ENCODE measurements at regions not wholly inside any gene's neighbourhood (a gene's known extent, or its start where the extent isn't known, plus 50 kb on each side); places are given as distances from the start of the nearest gene placed in this dataset.

DNA sequence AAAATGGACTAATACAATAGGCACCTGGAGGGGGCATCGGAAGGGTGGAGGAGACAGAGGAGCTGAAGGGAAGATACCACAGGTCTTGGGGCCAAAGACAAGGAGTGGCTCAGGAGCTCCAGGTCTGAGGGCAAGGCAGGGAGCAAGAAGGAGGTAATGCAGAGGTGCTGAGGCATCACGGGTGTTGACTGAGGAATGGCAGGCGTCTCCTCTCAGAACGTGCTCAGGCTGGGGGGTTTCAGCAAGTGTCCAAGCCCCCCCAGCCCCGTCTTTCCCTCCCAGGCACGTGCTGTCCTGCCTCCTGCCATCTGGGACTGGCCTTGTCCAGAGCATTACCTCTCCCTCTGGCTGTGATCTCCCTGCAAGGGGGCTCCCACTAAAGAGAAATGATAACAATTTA, 265.4 kb downstream of the DCDC2C start:
- Mint-ChIP-seq H3K36me3 (ENCODE audit: low read depth) (no peaks in the 10 kb centered on the region), H3K4me1 (no peaks in the 10 kb centered on the region), H3K27me3 (no peaks in the 10 kb centered on the region), H3K27ac (no peak overlapping the region), H3K4me3 (no peak overlapping the region), H3K9me3 (no peaks in the 10 kb centered on the region)
- no peak for DNase-seq
- ChIA-PET POLR2A (no interaction called here), CTCF (no interaction called here)

DNA sequence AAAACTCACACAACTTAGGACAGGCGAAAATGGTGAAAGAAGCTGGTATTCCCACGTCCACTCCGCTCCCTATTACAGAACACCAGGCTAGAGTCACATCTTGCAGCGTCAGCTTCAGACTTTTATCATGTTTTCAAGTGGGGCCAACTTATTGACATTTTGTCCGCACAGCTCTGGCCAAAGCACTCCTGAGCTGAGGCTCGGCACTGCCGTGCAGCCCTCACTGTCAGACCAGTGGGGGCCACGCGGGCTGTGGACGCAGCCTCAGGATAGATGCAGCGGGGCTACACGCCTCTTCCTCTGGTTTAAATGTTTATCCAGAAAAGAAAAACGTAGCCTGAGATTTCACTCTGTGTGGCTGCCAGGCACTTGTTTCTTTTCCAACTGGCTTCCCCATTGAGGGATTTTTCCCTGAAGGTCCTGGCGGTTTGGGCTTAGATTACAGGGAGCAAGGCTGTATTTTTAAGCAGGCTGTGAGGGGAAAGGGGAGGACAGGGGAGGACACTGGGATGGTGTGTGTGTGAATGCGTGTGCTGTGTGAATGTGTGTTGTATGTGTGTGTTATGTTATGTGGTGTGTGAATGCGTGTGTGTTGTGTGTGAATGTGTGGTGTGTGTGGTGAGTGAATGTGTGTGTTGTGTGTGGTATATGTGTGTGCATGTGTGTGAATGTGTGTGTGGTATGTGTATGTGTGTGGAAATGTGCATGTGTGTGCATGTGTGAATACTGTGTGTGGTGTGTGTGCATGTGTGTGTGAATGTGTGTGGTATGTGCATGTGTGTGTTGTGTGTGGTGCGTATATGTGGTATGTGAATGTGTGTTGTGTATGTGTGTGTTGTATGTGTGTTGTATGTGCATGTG, 267.6 kb downstream of the DCDC2C start:
- no peaks in the 10 kb centered on the region for H3K4me1 Mint-ChIP-seq
- DNase-seq, result no peak
- ChIA-PET CTCF (no interaction called here), POLR2A (no interaction called here)
- H3K27ac Mint-ChIP-seq, result no peak overlapping the region
- no peaks in the 10 kb centered on the region for H3K27me3 Mint-ChIP-seq
- H3K4me3 Mint-ChIP-seq, result no peak overlapping the region
- H3K36me3 Mint-ChIP-seq (ENCODE audit: low read depth), result no peaks in the 10 kb centered on the region
- peaks cover 5% of the 10 kb centered on the region for H3K9me3 Mint-ChIP-seq

DNA sequence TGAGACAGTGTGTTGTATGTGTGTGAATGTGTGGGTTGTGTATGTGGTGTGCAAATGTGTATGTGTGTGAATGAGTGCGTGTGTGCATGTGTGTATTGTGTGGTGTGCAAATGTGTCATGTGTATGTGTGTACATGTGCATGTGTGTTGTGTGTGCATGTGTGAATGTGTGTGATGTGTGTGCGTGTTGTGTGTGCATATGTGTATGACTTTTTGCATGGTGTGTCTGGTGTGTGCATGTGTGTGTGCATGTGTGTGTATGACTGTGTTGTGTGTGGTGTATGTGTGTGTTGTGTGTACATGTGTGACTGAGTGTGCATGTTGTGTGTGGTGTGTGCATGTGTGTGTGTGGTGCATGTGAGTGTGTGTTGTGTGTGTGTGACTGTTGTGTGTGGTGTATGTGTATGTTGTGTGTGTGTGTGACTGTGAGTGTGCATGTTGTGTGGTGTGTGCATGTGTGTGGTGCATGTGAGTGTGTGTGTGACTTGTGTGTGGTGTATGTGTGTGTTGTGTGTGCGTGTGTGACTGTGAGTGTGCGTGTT, 268.3 kb downstream of the DCDC2C start:
- Mint-ChIP-seq H3K4me1 (no peaks in the 10 kb centered on the region), H3K4me3 (no peak overlapping the region), H3K27ac (no peak overlapping the region), H3K36me3 (ENCODE audit: low read depth) (no peaks in the 10 kb centered on the region), H3K9me3 (peaks cover 5% of the 10 kb centered on the region), H3K27me3 (no peaks in the 10 kb centered on the region)
- DNase-seq, result no peak
- POLR2A ChIA-PET, result no interaction called here
- CTCF ChIA-PET, result no interaction called here

DNA sequence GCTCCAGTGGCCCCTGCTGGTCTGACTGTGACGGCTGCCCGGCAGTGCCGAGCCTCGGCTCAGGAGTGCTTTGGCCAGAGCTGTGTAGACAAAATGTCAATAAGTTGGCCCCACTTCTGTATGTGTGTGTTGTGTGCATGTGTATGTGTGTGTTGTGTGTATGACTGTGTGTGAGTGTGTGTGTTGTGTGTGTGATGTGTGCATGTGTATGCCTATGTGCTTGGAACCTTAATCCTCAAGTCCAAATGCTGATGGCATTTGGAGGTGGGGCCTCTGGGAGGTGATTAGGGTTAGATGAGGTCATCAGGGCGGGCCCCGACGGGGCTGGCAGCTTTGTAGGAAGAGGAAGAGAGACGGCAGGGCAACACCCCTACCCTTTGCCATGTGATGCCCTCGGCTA, 269.0 kb downstream of the DCDC2C start:
- Mint-ChIP-seq H3K27ac (no peak overlapping the region), H3K36me3 (ENCODE audit: low read depth) (no peaks in the 10 kb centered on the region), H3K4me3 (no peak overlapping the region), H3K27me3 (no peaks in the 10 kb centered on the region), H3K4me1 (no peaks in the 10 kb centered on the region), H3K9me3 (peaks cover 5% of the 10 kb centered on the region)
- DNase-seq, result no peak
- ChIA-PET POLR2A (no interaction called here), CTCF (interaction anchor here (0.6 kb wide), 1 partner anchor 27 kb away, joined by 3 read pairs; no protein-coding TSS in a partner anchor)

DNA sequence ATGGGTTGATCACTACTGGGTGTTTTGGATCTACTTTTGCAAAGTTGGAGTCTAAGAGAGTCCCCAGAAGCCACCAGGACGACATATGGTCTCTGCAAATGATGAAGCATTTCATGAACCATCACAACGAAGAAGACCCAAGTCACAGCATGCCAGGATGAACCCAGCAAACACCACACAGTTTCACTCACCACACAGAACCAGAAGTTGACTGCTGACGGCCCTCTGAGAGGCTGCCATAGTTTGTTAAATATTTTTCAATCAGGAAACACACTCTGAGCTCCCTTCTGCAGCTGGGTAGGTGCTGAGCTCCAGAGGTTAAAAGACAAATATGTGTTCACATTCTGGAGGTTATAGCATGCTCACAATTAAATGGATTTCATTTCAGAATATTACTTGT, 271.4 kb downstream of the DCDC2C start:
- DNase-seq, result no peak
- Mint-ChIP-seq H3K36me3 (ENCODE audit: low read depth) (no peaks in the 10 kb centered on the region), H3K27ac (no peak overlapping the region), H3K27me3 (no peaks in the 10 kb centered on the region), H3K9me3 (peaks cover 5% of the 10 kb centered on the region), H3K4me1 (no peaks in the 10 kb centered on the region), H3K4me3 (no peak overlapping the region)
- POLR2A ChIA-PET, result no interaction called here
- CTCF ChIA-PET, result no interaction called here

DNA sequence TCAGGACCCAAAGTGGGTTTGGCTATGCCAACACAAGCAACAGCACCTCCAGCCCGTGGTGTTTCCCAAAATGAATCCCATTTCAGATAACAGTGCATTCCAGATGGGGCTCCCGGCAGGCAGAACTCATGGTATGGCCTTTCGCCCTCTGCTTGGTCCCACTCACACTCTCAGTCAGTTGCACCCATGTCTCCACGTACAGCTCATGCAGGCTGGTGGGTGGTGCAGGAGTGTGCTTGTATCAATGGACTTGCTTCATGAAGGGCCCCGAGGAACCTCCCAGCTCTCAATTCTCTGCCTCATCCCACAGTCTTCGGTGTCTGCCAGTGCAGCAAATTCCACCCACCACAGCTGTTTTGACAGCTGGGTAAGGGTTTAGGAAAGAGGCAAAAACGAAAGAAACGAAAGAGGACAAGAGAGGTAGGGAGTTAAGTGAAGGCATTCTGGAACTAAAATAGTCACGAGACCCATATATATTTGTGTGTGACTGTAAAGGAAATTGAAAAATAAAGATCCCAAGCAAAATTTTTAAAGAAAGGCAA, 278.1 kb downstream of the DCDC2C start:
- Mint-ChIP-seq H3K4me3 (no peak overlapping the region), H3K27ac (no peak overlapping the region), H3K27me3 (no peaks in the 10 kb centered on the region), H3K36me3 (ENCODE audit: low read depth) (no peaks in the 10 kb centered on the region), H3K9me3 (no peaks in the 10 kb centered on the region), H3K4me1 (no peaks in the 10 kb centered on the region)
- POLR2A ChIA-PET, result no interaction called here
- DNase-seq, result no peak
- CTCF ChIA-PET, result no interaction called here

DNA sequence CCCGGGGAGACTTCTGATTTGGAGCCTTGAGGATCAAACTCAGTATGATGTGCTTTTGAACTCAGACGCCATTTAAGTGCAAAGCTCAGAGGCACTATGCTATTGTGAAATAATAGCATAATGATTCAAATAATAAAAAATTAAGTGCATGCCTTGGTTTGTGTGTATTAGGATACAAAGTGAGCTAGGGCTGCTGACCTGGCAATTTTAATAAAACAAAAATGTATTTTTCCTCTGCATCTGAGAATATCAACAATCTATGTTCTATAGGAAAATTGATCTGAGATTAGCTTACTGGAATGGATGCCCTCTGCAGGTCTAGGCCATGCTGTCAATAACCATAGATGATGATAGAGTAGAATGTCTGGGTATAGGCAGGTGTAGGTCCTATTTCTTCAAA, 278.8 kb downstream of the DCDC2C start:
- POLR2A ChIA-PET, result no interaction called here

DNA sequence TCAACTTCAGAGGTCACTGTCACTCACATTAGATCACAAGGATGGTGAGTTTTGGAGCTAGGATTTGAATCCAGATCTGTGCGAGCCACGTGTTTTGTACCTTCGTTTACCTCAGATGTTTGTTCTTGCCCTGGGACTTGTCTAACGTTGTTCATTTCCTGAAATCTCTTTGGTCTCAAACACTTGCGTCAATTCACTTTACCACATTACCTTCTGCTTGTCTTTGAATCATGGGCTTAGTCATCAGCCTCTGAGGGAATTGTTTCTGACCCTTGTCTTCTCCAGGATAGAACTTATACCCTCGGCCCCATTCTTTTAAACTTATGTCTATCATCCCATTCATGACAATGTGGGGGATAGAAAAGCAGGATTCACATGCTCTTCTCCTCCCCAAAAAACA, 282.7 kb downstream of the DCDC2C start:
- POLR2A ChIA-PET, result no interaction called here

More for the DNA sequence above, 278.8 kb downstream of the DCDC2C start:
- CTCF ChIA-PET, result no interaction called here
- H3K4me3 Mint-ChIP-seq, result no peak overlapping the region
- no peak overlapping the region for H3K27ac Mint-ChIP-seq
- H3K4me1 Mint-ChIP-seq, result no peaks in the 10 kb centered on the region
- H3K36me3 Mint-ChIP-seq (ENCODE audit: low read depth), result no peaks in the 10 kb centered on the region
- H3K27me3 Mint-ChIP-seq, result no peaks in the 10 kb centered on the region
- DNase-seq, result no peak
- H3K9me3 Mint-ChIP-seq, result no peaks in the 10 kb centered on the region

DNA sequence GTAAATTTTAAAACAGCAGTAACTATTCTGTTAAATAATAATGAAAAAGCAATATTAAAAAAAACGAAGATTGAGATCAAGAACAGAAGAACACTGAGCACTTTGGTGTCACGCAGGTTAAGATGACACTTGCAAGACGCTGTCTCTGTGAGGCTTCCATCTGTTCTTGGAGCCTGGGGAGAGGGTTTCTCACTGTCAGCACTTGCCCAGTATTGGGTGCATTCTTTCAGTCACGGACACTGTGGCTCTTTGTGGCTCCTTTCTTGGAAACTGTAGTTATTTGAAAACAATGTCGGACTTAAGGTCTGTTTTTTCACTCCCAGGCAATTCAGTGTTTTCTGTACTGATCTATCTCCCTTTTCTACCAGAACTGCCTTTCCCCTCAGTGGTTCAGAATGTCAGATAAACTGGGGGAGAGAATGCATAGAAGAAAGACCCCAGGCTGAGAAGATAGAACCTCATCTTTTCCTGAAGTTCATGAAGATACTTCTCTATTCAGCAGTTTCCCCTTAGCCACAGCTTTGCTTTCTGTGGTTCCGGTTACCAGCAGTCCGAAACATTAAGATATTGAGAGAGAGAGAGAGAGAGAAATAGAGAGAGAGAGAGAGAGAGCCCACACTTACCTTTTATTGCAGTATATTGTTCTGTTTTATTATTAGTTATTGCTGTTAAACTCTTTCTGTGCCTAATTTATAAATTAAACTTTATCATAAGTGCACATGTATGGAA, 283.3 kb downstream of the DCDC2C start:
- Mint-ChIP-seq H3K27me3 (no peaks in the 10 kb centered on the region), H3K4me3 (no peak overlapping the region), H3K4me1 (no peaks in the 10 kb centered on the region), H3K27ac (no peak overlapping the region), H3K9me3 (peaks cover 7% of the 10 kb centered on the region), H3K36me3 (ENCODE audit: low read depth) (no peaks in the 10 kb centered on the region)
- ChIA-PET CTCF (interaction anchor here (0.5 kb wide), 1 partner anchor 27 kb away, joined by 3 read pairs; no protein-coding TSS in a partner anchor), POLR2A (no interaction called here)
- DNase-seq, result no peak

More for the DNA sequence above, 282.7 kb downstream of the DCDC2C start:
- H3K4me1 Mint-ChIP-seq, result no peaks in the 10 kb centered on the region
- H3K4me3 Mint-ChIP-seq, result no peak overlapping the region
- peaks cover 3% of the 10 kb centered on the region for H3K9me3 Mint-ChIP-seq
- no peaks in the 10 kb centered on the region for H3K36me3 Mint-ChIP-seq (ENCODE audit: low read depth)
- no peaks in the 10 kb centered on the region for H3K27me3 Mint-ChIP-seq
- H3K27ac Mint-ChIP-seq, result no peak overlapping the region
- CTCF ChIA-PET, result no interaction called here
- DNase-seq, result no peak

DNA sequence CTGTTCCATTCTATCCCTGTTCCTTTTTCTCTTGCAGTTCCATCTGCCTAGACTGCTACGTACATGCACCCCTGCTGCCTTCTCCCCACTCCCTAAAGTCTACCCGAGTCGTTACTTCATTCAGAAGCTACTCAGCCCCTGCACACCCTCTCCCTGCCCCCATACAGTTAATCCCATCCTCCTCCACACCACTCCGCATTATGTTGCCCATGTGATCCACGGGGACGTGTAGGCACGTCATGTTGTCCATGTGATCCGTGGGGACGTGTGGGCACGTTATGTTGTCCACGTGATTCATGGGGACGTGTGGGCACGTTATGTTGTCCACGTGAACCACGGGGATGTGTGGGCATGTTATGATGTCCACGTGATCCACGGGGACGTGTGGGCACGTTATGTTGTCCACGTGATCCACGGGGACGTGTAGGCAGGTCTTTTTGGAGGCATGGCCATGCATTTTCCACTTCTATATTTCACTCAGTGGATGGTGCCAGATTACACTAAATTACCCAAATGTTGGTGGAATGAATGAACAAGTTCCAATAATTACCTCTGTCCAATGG, 299.5 kb downstream of the DCDC2C start:
- H3K27me3 Mint-ChIP-seq, result no peaks in the 10 kb centered on the region

DNA sequence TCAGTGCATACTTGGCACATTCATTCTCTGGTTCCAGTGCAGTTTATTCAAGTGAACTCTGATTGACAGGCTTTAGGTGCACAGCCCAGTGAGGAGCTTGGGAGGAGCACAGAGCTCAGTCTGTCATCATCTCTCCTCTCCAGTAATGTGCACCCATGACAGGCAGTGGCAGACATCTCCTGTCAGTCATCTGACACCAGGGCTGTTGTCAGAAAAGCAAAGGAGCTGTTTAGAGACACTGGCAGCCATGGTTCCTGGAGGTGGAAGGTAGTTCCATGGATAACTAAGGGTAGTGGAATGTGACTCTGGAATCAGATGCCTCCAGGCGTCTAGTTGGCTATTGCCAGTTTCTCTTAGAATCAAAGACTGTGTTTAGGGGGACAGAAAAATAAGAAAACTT, 308.8 kb downstream of the DCDC2C start:
- no peaks in the 10 kb centered on the region for H3K27me3 Mint-ChIP-seq
- CTCF ChIA-PET, result no interaction called here
- H3K27ac Mint-ChIP-seq, result no peak overlapping the region
- POLR2A ChIA-PET, result no interaction called here
- H3K4me3 Mint-ChIP-seq, result no peak overlapping the region
- no peak for DNase-seq
- H3K4me1 Mint-ChIP-seq, result no peaks in the 10 kb centered on the region
- no peaks in the 10 kb centered on the region for H3K36me3 Mint-ChIP-seq (ENCODE audit: low read depth)
- H3K9me3 Mint-ChIP-seq, result peaks cover 11% of the 10 kb centered on the region

More for the DNA sequence above, 299.5 kb downstream of the DCDC2C start:
- Mint-ChIP-seq H3K4me3 (no peak overlapping the region), H3K27ac (no peak overlapping the region), H3K36me3 (ENCODE audit: low read depth) (no peaks in the 10 kb centered on the region), H3K9me3 (peaks cover 3% of the 10 kb centered on the region), H3K4me1 (no peaks in the 10 kb centered on the region)
- no peak for DNase-seq
- POLR2A ChIA-PET, result no interaction called here
- CTCF ChIA-PET, result interaction anchor here (0.5 kb wide), 1 partner anchor 91 kb away, joined by 3 read pairs; no protein-coding TSS in a partner anchor

DNA sequence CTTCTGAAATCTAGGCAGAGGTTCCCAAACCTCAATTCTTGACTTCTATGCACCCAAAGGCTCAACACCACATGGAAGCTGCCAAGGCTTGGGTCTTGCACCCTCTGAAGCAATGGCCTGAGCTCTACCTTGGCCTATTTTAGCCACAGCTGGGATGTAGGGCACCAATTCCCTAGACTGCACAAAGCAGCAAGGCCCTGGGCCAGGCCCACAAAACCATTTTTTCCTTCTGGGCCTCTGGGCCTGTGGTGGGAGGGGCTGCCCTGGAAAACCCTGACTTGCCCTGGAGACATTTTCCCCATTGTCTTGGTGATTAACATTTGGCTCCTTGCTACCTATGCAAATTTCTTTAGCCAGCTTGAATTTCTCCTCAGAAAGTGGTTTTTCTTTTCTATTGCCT, 315.2 kb downstream of the DCDC2C start:
- CTCF ChIA-PET, result no interaction called here
- no peak for DNase-seq
- no peaks in the 10 kb centered on the region for H3K36me3 Mint-ChIP-seq (ENCODE audit: low read depth)
- POLR2A ChIA-PET, result no interaction called here
- no peaks in the 10 kb centered on the region for H3K27me3 Mint-ChIP-seq
- no peaks in the 10 kb centered on the region for H3K4me1 Mint-ChIP-seq
- peaks cover 7% of the 10 kb centered on the region for H3K9me3 Mint-ChIP-seq
- H3K4me3 Mint-ChIP-seq, result no peak overlapping the region
- no peak overlapping the region for H3K27ac Mint-ChIP-seq

DNA sequence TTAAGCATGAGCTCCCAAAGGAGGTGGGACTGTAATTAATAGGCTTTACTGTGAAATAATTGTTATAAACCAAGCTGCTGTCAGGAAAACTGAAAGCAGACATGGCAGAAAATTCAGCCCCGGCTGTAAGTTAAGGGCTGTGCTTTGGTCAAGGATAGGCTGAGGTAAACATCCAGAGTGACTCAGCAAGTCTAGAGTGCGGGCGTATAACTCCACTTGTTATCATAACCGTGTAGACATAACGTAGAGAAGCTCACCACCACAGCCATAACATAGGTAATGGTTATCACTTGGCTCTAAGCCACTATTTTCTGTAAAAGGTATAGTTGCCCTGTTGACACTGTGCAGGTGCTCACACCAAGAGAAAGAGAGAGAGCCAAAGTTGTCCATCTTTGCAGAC, 316.8 kb downstream of the DCDC2C start:
- ChIA-PET POLR2A (no interaction called here), CTCF (no interaction called here)
- Mint-ChIP-seq H3K27me3 (no peaks in the 10 kb centered on the region), H3K4me1 (no peaks in the 10 kb centered on the region), H3K27ac (no peak overlapping the region), H3K4me3 (no peak overlapping the region), H3K36me3 (ENCODE audit: low read depth) (no peaks in the 10 kb centered on the region), H3K9me3 (peaks cover 7% of the 10 kb centered on the region)
- no peak for DNase-seq
